ENCODE measurements at regions not wholly inside any gene's neighbourhood (a gene's known extent, or its start where the extent isn't known, plus 50 kb on each side); places are given as distances from the start of the nearest gene placed in this dataset.
"Not testable (repeated sequence)": the region's sequence is repeated elsewhere in the genome, so short reads cannot be mapped to it uniquely, and the experiment has no call there.

DNA sequence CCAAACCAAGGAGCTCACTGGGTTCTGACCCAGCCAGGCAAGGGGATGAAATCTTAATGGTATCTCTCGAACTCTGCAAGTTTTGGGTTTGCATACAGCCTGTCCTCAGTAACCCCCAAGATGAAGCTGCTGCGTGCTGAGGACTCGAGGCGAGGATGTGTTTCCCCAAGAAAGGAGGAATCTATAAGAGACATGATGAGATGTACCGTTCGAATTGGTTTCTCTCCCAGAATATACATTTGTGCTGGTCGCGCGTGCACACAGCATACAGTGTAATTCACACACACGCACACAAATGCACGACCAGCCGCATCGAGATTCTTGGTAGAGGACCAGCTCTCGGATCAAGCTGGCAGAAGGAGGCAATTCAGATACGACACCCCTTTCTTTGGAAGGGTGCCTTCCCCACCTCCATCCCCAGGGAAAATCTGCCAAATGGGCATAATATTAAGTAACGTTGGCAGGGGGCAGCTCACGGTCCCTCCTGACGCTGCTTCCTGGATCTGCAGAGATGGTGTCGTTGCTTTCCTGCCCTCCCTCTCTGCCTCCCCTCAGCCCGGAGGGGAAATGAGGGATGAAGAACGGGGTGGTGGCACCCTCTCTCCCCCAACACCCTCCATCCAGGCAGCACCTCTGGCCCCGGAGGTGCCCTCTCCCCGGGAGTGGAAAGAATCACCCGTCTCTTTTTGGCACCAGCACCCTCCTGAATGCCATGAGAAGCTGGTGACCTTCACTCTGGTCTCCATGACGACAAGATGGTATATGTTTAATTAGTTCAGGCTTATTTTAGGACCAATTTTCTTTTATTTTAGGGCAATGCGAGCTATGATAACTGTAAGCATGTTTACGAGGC lies 310.2 kb downstream of the ZNF536 start:
- intact Hi-C loops (cut with DNase I): no loop called here
- Histone ChIP-seq H3K27me3 (no peaks in the 10 kb centered on the region), H3K4me3 (no peak overlapping the region), H3K36me3 (replicated peaks in 1 of 2; ENCODE audit: insufficient read depth in 1 of 2, low read depth in 2 of 2) (no peaks in the 10 kb centered on the region), H3K4me1 (peaks cover 9% of the 10 kb centered on the region), H3K27ac (no peak overlapping the region), H3K9me3 (no peaks in the 10 kb centered on the region)
- DNase-seq (no peak), ATAC-seq (peak; percentile 9)
- TF ChIP-seq POLR2A (IDR thresholded peaks at IDR 0.05): no peak
- TF ChIP-seq, protein P1, sequence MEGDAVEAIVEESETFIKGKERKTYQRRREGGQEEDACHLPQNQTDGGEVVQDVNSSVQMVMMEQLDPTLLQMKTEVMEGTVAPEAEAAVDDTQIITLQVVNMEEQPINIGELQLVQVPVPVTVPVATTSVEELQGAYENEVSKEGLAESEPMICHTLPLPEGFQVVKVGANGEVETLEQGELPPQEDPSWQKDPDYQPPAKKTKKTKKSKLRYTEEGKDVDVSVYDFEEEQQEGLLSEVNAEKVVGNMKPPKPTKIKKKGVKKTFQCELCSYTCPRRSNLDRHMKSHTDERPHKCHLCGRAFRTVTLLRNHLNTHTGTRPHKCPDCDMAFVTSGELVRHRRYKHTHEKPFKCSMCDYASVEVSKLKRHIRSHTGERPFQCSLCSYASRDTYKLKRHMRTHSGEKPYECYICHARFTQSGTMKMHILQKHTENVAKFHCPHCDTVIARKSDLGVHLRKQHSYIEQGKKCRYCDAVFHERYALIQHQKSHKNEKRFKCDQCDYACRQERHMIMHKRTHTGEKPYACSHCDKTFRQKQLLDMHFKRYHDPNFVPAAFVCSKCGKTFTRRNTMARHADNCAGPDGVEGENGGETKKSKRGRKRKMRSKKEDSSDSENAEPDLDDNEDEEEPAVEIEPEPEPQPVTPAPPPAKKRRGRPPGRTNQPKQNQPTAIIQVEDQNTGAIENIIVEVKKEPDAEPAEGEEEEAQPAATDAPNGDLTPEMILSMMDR (IDR thresholded peaks at IDR 0.05): no peak
- WGBS, 2 donors: 38 to 42% methylated on average over 24 to 27 of the region's 27 CpGs

DNA sequence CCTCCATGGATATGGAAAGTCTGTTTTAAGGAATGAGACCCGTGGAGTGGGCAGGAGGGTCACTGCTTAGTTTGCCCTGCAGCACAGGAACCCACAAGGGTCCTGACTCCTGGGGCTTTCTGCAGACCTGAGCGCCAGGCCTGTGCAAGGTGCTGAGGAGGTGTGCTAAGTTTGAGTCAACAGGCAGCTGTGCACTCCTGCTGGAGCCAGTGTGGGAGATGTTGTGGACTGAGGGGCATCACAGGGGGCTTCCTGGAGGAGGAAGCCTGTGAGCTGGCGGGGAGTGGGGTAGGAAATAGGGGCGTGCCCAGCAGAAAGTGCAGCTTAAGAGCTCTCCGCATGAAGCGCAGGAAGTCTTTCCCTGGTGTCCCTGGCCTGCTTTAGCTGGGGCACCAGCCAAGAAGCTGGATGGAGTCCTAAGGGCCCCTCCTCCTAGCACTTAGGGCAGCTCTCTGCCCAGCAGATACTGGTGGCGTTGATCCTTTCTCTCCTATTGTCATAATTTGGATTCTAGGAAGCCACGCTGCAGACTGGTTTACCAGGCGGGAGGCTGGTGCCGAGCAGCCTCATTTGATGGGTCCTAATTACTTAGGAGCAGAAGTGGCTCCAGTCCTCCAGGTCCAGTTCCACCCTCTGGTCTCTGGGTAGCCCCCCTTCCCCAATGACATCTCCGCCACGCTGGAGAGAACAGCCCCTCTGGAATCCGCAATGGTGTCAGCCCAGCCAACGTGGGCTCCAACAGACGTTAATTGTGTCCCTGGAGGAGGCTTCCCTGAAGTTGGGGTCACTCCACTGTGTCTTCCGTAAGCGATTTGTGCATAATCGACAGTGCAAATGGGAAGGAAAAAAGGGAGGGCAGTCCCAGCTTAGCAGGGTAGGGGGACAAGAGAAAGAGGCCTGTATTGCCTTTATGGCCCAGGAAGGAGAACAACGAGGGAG lies 309.2 kb downstream of the ZNF536 start:
- Histone ChIP-seq H3K36me3 (replicated peaks in 1 of 2; ENCODE audit: insufficient read depth in 1 of 2, low read depth in 2 of 2) (no peaks in the 10 kb centered on the region), H3K4me1 (peaks cover 13% of the 10 kb centered on the region), H3K4me3 (no peak overlapping the region), H3K27ac (no peak overlapping the region), H3K27me3 (no peaks in the 10 kb centered on the region), H3K9me3 (no peaks in the 10 kb centered on the region)
- no peak for ATAC-seq
- no peak for DNase-seq
- WGBS, 2 donors: 58 to 66% methylated on average over 18 to 19 of the region's 19 CpGs
- TF ChIP-seq, protein P1 (IDR thresholded peaks at IDR 0.05): no peak
- TF ChIP-seq POLR2A (IDR thresholded peaks at IDR 0.05): no peak
- intact Hi-C loops (cut with DNase I): no loop called here

DNA sequence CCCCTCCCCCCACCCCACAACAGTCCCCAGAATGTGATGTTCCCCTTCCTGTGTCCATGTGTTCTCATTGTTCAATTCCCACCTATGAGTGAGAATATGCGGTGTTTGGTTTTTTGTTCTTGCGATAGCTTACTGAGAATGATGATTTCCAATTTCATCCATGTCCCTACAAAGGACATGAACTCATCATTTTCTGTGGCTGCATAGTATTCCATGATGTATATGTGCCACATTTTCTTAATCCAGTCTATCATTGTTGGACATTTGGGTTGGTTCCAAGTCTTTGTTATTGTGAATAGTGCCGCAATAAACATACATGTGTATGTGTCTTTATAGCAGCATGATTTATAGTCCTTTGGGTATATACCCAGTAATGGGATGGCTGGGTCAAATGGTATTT lies 308.2 kb downstream of the ZNF536 start:
- DNase-seq; H3K4me3 ChIP-seq; H3K27me3 ChIP-seq; H3K27ac ChIP-seq; ATAC-seq; H3K9me3 ChIP-seq; H3K36me3 ChIP-seq (replicated peaks in 1 of 2; ENCODE audit: insufficient read depth in 1 of 2, low read depth in 2 of 2); intact Hi-C loops (cut with DNase I): not testable (repeated sequence)
- peaks cover 13% of the 10 kb centered on the region for H3K4me1 ChIP-seq
- 95 to 100% methylated on average over 2 to 3 of the region's 3 CpGs for WGBS, 2 donors

DNA sequence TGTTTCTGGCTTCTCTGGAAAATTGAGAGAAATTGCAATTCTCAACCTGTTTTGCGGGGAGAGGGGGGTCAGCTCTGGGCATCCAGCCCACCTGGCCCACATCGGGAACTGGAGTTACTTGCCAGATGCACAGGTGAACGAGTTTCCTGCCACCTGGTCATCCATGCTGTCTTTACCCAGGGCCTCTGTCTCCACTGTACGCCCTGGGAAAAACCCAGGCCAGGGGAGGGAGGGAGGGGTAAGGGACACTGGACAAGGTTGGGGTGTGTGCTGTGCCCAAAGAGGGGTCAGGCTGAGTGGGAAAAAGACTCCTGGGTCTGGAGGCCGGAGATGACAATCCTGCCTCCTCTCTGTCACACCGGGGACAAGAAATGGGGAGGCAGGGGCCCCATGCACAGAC lies 307.6 kb downstream of the ZNF536 start:
- Histone ChIP-seq H3K36me3 (replicated peaks in 1 of 2; ENCODE audit: insufficient read depth in 1 of 2, low read depth in 2 of 2) (no peaks in the 10 kb centered on the region), H3K4me3 (no peak overlapping the region), H3K9me3 (no peaks in the 10 kb centered on the region), H3K27ac (no peak overlapping the region), H3K27me3 (no peaks in the 10 kb centered on the region), H3K4me1 (peaks cover 13% of the 10 kb centered on the region)
- 55 to 58% methylated on average over 6 of the region's 6 CpGs for WGBS, 2 donors
- ATAC-seq (no peak), DNase-seq (no peak)
- TF ChIP-seq, protein P1 (IDR thresholded peaks at IDR 0.05): no peak
- TF ChIP-seq POLR2A (IDR thresholded peaks at IDR 0.05): no peak
- intact Hi-C loops (cut with DNase I): loop anchor here (5.0 to 10.0 kb wide), 2 partner anchors 675 to 1543 kb away; no protein-coding TSS in a partner anchor

DNA sequence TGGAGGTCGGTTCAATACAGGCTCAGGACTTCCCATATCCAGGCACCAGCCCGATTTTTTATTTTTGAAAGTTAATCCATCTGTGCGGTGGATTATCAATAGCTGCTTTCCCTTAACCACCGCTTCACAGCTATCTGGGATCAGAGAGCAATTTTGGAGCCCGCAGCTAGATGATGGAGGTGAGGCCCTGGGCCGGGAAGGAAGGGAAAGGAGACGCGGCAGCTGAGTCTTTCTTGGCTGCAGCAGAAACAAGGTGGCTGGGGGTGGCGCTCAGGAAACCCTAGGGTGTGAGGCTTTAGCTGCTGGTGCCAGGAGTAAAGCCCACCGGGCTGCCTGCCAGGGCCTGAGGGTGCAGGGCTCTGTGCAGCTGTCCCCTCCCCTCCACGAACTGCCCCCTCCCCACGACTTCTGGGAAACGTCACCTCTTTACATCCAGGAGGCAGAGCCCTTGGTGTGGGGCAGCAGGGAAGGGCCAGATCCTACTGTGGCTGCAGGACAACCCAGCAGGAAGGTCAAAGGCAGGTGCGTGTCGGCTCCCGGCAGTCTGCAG lies 307.0 kb downstream of the ZNF536 start:
- H3K27me3 ChIP-seq: no peaks in the 10 kb centered on the region
- TF ChIP-seq POLR2A (IDR thresholded peaks at IDR 0.05): no peak
- TF ChIP-seq, protein P1 (IDR thresholded peaks at IDR 0.05): no peak
- WGBS, 2 donors: 60 to 61% methylated on average over 10 to 16 of the region's 16 CpGs
- DNase-seq (no peak), ATAC-seq (no peak)
- H3K27ac ChIP-seq: no peak overlapping the region
- H3K9me3 ChIP-seq: no peaks in the 10 kb centered on the region
- H3K4me3 ChIP-seq: no peak overlapping the region
- no peaks in the 10 kb centered on the region for H3K36me3 ChIP-seq (replicated peaks in 1 of 2; ENCODE audit: insufficient read depth in 1 of 2, low read depth in 2 of 2)
- H3K4me1 ChIP-seq: peaks cover 13% of the 10 kb centered on the region
- intact Hi-C loops (cut with DNase I): loop anchor here (5.0 to 10.0 kb wide), 2 partner anchors 676 to 1543 kb away; no protein-coding TSS in a partner anchor

Measured in body of pancreas (tissue), 4 donors.